ENCODE measurements at regions not wholly inside any gene's neighbourhood (a gene's known extent, or its start where the extent isn't known, plus 50 kb on each side); places are given as distances from the start of the nearest gene placed in this dataset.

GRCh38 chr5:124022966-124023365 is 511.0 kb downstream of the CSNK1G3 start:
- CTCF ChIA-PET, result no interaction called here
- RAD21 ChIA-PET (ENCODE audit: low non-redundant PET in 1 of 2, low total read pairs in 2 of 2, uncharacterized antibody in 2 of 2, unreplicated experiment in 2 of 2), result no interaction called here

GRCh38 chr5:124021776-124022175 is 509.8 kb downstream of the CSNK1G3 start:
- no peaks in the 10 kb centered on the region for H4K20me1 ChIP-seq (ENCODE audit: insufficient read depth)
- H3K9ac ChIP-seq (ENCODE audit: low read length), result no peak overlapping the region
- no peak overlapping the region for H3K4me2 ChIP-seq (ENCODE audit: low read length)
- no TSS peak for BruUV-seq (replicated peaks)
- no peaks in the 10 kb centered on the region for H3K27me3 ChIP-seq (ENCODE audit: insufficient read depth, low read length)
- ChIA-PET POLR2A (no interaction called here), RAD21 (ENCODE audit: low non-redundant PET in 1 of 2, low total read pairs in 2 of 2, uncharacterized antibody in 2 of 2, unreplicated experiment in 2 of 2) (no interaction called here), CTCF (no interaction called here)
- no peaks in the 10 kb centered on the region for H3K4me1 ChIP-seq (ENCODE audit: control insufficient read depth in 1 of 2, insufficient read depth in 2 of 2, low read length in 2 of 2)
- H3K79me2 ChIP-seq (ENCODE audit: insufficient read depth, low read length), result no peaks in the 10 kb centered on the region
- H3K9me2 ChIP-seq (ENCODE audit: insufficient read depth), result no peaks in the 10 kb centered on the region
- no peak overlapping the region for H3K4me3 ChIP-seq (replicated peaks in 1 of 2; ENCODE audit: low read depth in 1 of 2, low read length in 2 of 2)
- intact Hi-C loops (cut with micrococcal nuclease), result no loop called here
- no peaks in the 10 kb centered on the region for H3K36me3 ChIP-seq (ENCODE audit: control insufficient read depth in 1 of 2, insufficient read depth in 2 of 2, low read length in 2 of 2)
- no peak overlapping the region for H2AFZ ChIP-seq (ENCODE audit: low read depth, low read length, poor library complexity, severe bottlenecking)
- DNase-seq (ENCODE audit: low read depth, low spot score) (no peak), ATAC-seq (no peak)
- H3K27ac ChIP-seq (ENCODE audit: low read depth, low read length), result no peak overlapping the region
- H3K9me3 ChIP-seq (ENCODE audit: control insufficient read depth in 1 of 2, insufficient read depth in 1 of 2, low read depth in 1 of 2, low read length in 2 of 2), result no peaks in the 10 kb centered on the region
- TF ChIP-seq ZFX (IDR thresholded peaks at IDR 0.05) (no peak), CBX3 (IDR thresholded peaks at IDR 0.05; ENCODE audit: low read depth) (no peak), RAD21 (IDR thresholded peaks at IDR 0.05; ENCODE audit: low read depth) (no peak), POLR2AphosphoS5 (IDR thresholded peaks at IDR 0.05; ENCODE audit: low read depth, low read length) (no peak), SP1 (IDR thresholded peaks at IDR 0.05; ENCODE audit: low read depth) (no peak), ELF1 (IDR thresholded peaks at IDR 0.05; ENCODE audit: borderline replicate concordance, low read depth) (no peak), YY1 (IDR thresholded peaks at IDR 0.05; ENCODE audit: extremely low read depth, insufficient replicate concordance, low read depth, low read length) (no peak), MAX (IDR thresholded peaks at IDR 0.05) (no peak), POLR2A (IDR thresholded peaks at IDR 0.05; ENCODE audit: borderline replicate concordance, extremely low read depth, insufficient read depth, insufficient read length) (no peak), EZH2 (IDR thresholded peaks at IDR 0.05) (no peak), FOSL1 (IDR thresholded peaks at IDR 0.05; ENCODE audit: low read depth) (no peak), CTCF (IDR thresholded peaks at IDR 0.05 in 2 of 3, conservative IDR thresholded peaks at IDR 0.05 in 1 of 3; ENCODE audit: borderline replicate concordance in 1 of 3, insufficient read depth in 1 of 3, low read depth in 2 of 3, low read length in 2 of 3) (no peak), JUND (IDR thresholded peaks at IDR 0.05) (no peak), TCF7L2 (IDR thresholded peaks at IDR 0.05; ENCODE audit: borderline replicate concordance, extremely low read depth, insufficient read depth, insufficient read length) (no peak), EGR1 (IDR thresholded peaks at IDR 0.05; ENCODE audit: low read depth) (no peak), ATF3 (IDR thresholded peaks at IDR 0.05) (no peak), SRF (IDR thresholded peaks at IDR 0.05; ENCODE audit: low read depth) (no peak), EZH2phosphoT487 (IDR thresholded peaks at IDR 0.05; ENCODE audit: borderline replicate concordance) (no peak)

More at GRCh38 chr5:124022966-124023365, 511.0 kb downstream of the CSNK1G3 start:
- Histone ChIP-seq H2AFZ (ENCODE audit: low read depth, low read length, poor library complexity, severe bottlenecking) (no peak overlapping the region), H3K27ac (ENCODE audit: low read depth, low read length) (no peak overlapping the region), H3K4me2 (ENCODE audit: low read length) (no peak overlapping the region), H3K4me1 (ENCODE audit: control insufficient read depth in 1 of 2, insufficient read depth in 2 of 2, low read length in 2 of 2) (no peaks in the 10 kb centered on the region), H3K27me3 (ENCODE audit: insufficient read depth, low read length) (no peaks in the 10 kb centered on the region), H3K9me3 (ENCODE audit: control insufficient read depth in 1 of 2, insufficient read depth in 1 of 2, low read depth in 1 of 2, low read length in 2 of 2) (no peaks in the 10 kb centered on the region), H3K9ac (ENCODE audit: low read length) (no peak overlapping the region), H3K36me3 (ENCODE audit: control insufficient read depth in 1 of 2, insufficient read depth in 2 of 2, low read length in 2 of 2) (no peaks in the 10 kb centered on the region), H3K79me2 (ENCODE audit: insufficient read depth, low read length) (no peaks in the 10 kb centered on the region), H3K9me2 (ENCODE audit: insufficient read depth) (no peaks in the 10 kb centered on the region), H4K20me1 (ENCODE audit: insufficient read depth) (no peaks in the 10 kb centered on the region), H3K4me3 (replicated peaks in 1 of 2; ENCODE audit: low read depth in 1 of 2, low read length in 2 of 2) (no peak overlapping the region)
- no peak for ATAC-seq
- intact Hi-C loops (cut with micrococcal nuclease), result no loop called here
- POLR2A ChIA-PET, result no interaction called here
- no TSS peak for BruUV-seq (replicated peaks)
- DNase-seq (ENCODE audit: low read depth, low spot score), result no peak
- TF ChIP-seq MAX (IDR thresholded peaks at IDR 0.05) (no peak), CBX3 (IDR thresholded peaks at IDR 0.05; ENCODE audit: low read depth) (no peak), ZNF274 (IDR thresholded peaks at IDR 0.05; ENCODE audit: low read depth, low read length) (no peak)

All from HCT116 (cell line).